GM12892 (cell line): ENCODE measurements at regions not wholly inside any gene's neighbourhood (a gene's known extent, or its start where the extent isn't known, plus 50 kb on each side); places are given as distances from the start of the nearest gene placed in this dataset.

Source experiments
- POLR2A ChIP-seq: IDR thresholded peaks from 2 replicates; pipeline ENCODE4 v1.6.1; 2011; ENCODE audit warnings: low read depth, low read length, control low read depth
- POLR2AphosphoS5 ChIP-seq: IDR thresholded peaks from 2 replicates; pipeline ENCODE4 v1.6.1; 2011; ENCODE audit warnings: low read depth, low read length, control low read depth

- TF ChIP-seq POLR2A, result no peak
- no peak for TF ChIP-seq POLR2AphosphoS5
Measured at GRCh38 chr5:162221910-162222309, 154.3 kb downstream of the GABRG2 start.
